PC-3 (cell line): ENCODE measurements at regions not wholly inside any gene's neighbourhood (a gene's known extent, or its start where the extent isn't known, plus 50 kb on each side); places are given as distances from the start of the nearest gene placed in this dataset.

Source experiments
- ATAC-seq: fragments of 200-7000 bp; cut with Tn5 transposase; 2 replicates; pipeline ENCODE4 v1.9.1; 2020; ENCODE audit warnings: mild to moderate bottlenecking, moderate library complexity
- BruUV-seq: library from RNA; stranded (reverse); fragments of 400-500 nt; replicated peaks from 2 replicates; lab custom pipeline; 2021; lab: Mats Ljungman, UMichigan
- CTCF ChIA-PET: fragments of 300-600 bp; sonication (Branson Sonifier 250); formaldehyde crosslinking; loops from one replicate; lab custom pipeline; 2022; ENCODE audit warnings: antibody characterized with exemption; lab: Charles Lee
- POLR2A ChIA-PET: fragments of 300-600 bp; sonication (Branson Sonifier 250); formaldehyde crosslinking; loops from one replicate; lab custom pipeline; 2022; ENCODE audit warnings: antibody characterized with exemption; ENCODE audit not compliant: unreplicated experiment; lab: Charles Lee
- DNase-seq: peaks from one replicate; pipeline ENCODE4 v3.0.0-alpha.2; 2015
- H2AFZ ChIP-seq: fragments of 300-600 bp; sonication (generic); 2 replicates; pipeline ENCODE4 v1.6.0; 2016; ENCODE audit warnings: antibody characterized with exemption, low read length
- H3F3A ChIP-seq: fragments of 300-600 bp; sonication (generic); one replicate; pipeline ENCODE4 v1.6.0; 2017; ENCODE audit warnings: antibody characterized with exemption, low read length, control low read depth, mild to moderate bottlenecking; ENCODE audit not compliant: unreplicated experiment
- H3K27ac ChIP-seq: fragments of 300-600 bp; sonication (generic); 2 replicates; pipeline ENCODE4 v1.5.1; 2016; ENCODE audit warnings: mild to moderate bottlenecking, low read length
- H3K27me3 ChIP-seq: fragments of 300-600 bp; sonication (generic); 2 replicates; pipeline ENCODE4 v1.6.1; 2016; ENCODE audit warnings: low read length, mixed read lengths
- H3K36me3 ChIP-seq: fragments of 300-600 bp; sonication (generic); 2 replicates; pipeline ENCODE4 v1.6.1; 2016; ENCODE audit warnings: low read depth, mixed run types, low read length, mixed read lengths
- H3K4me1 ChIP-seq: fragments of 300-600 bp; sonication (generic); 2 replicates; pipeline ENCODE4 v1.5.1; 2016; ENCODE audit warnings: low read length; ENCODE audit not compliant: insufficient read depth
- H3K4me2 ChIP-seq: fragments of 300-600 bp; sonication (generic); 2 replicates; pipeline ENCODE4 v1.6.0; 2016; ENCODE audit warnings: low read length
- H3K4me3 ChIP-seq: fragments of 300-600 bp; sonication (generic); 2 replicates; pipeline ENCODE4 v1.5.1; 2016; ENCODE audit warnings: mild to moderate bottlenecking, low read length, mixed read lengths
- H3K79me2 ChIP-seq: fragments of 300-600 bp; sonication (generic); 2 replicates; pipeline ENCODE4 v1.6.1; 2017; ENCODE audit warnings: low read length, mixed read lengths
- H3K9ac ChIP-seq: fragments of 300-600 bp; sonication (generic); 2 replicates; pipeline ENCODE4 v1.6.0; 2016; ENCODE audit warnings: mild to moderate bottlenecking, low read length
- H3K9me2 ChIP-seq: fragments of 300-600 bp; sonication (generic); replicated peaks from 2 replicates; pipeline ENCODE4 v1.6.1; 2016; ENCODE audit warnings: mixed run types, low read length, mixed read lengths
- H3K9me3 ChIP-seq: fragments of 300-600 bp; sonication (generic); 2 replicates; pipeline ENCODE4 v1.6.1; 2016; ENCODE audit warnings: low read length, mixed read lengths
- H4K20me1 ChIP-seq: fragments of 300-600 bp; sonication (generic); 2 replicates; pipeline ENCODE4 v1.6.1; 2016; ENCODE audit warnings: low read length, mixed read lengths
- CTCF ChIP-seq: fragments of 300-600 bp; sonication (generic); conservative IDR thresholded peaks from 2 replicates; pipeline ENCODE4 v1.5.1; 2017; ENCODE audit warnings: antibody characterized with exemption, low read depth, mild to moderate bottlenecking, low read length
- EZH2 ChIP-seq: fragments of 300-600 bp; sonication (generic); IDR thresholded peaks from one replicate; pipeline ENCODE4 v1.6.1; 2017; ENCODE audit warnings: antibody characterized with exemption, mild to moderate bottlenecking, low read length; ENCODE audit not compliant: unreplicated experiment
- EZH2phosphoT487 ChIP-seq: fragments of 300-600 bp; sonication (generic); IDR thresholded peaks from 2 replicates; pipeline ENCODE4 v1.6.1; 2018; ENCODE audit warnings: mild to moderate bottlenecking, antibody characterized with exemption, low read length, borderline replicate concordance
- intact Hi-C: fragments of 100-400 bp; cut with micrococcal nuclease; formaldehyde crosslinking; loops from 2 replicates; pipeline ENCODE4 v1.9.0; 2023

DNA sequence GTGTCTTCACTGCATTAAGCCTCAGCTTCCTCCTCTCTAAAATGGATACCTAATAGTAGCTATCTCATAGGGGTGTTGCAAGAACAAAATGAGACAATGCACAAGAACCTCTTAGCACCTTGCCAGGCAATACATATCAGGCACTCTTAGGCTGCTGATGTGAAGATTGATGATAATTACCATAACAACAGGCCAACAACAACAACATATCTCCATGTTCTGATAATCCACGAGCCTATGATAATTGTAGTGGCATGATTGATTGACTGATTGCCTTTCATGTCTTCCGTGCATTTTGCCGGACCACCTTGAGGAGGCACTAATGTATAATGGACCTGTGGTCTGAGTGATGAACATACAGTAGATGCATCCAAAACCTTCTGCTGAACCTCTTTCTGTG, 50.7 kb upstream of the WSCD2 start:
- Histone ChIP-seq H3K4me2 (no peak overlapping the region), H2AFZ (no peak overlapping the region), H4K20me1 (no peaks in the 10 kb centered on the region), H3K4me1 (no peaks in the 10 kb centered on the region), H3K27ac (no peak overlapping the region), H3K79me2 (no peaks in the 10 kb centered on the region), H3K27me3 (peaks cover 24% of the 10 kb centered on the region), H3K9me3 (no peaks in the 10 kb centered on the region), H3K9me2 (no peaks in the 10 kb centered on the region), H3K36me3 (no peaks in the 10 kb centered on the region), H3F3A (no peaks in the 10 kb centered on the region), H3K4me3 (no peak overlapping the region), H3K9ac (no peak overlapping the region)
- ChIA-PET CTCF (no interaction called here), POLR2A (no interaction called here)
- intact Hi-C loops, result no loop called here
- ATAC-seq (no peak), DNase-seq (no peak)
- TF ChIP-seq EZH2phosphoT487 (no peak), EZH2 (no peak), CTCF (no peak)
- no TSS peak for BruUV-seq
